HT1080 (cell line): ENCODE measurements at regions not wholly inside any gene's neighbourhood (a gene's known extent, or its start where the extent isn't known, plus 50 kb on each side); places are given as distances from the start of the nearest gene placed in this dataset.
A peak's percentile ranks its signal among the peaks of the same experiment; 100 is the strongest.
"Not testable (repeated sequence)": the region's sequence is repeated elsewhere in the genome, so short reads cannot be mapped to it uniquely, and the experiment has no call there.

Experiments
- DNase-seq: peaks from one replicate; pipeline ENCODE4 v3.0.0-alpha.2; 2015; ENCODE audit warnings: low read depth

GRCh38 chr12:46884362-46884761 is 58.6 kb upstream of the SLC38A4 start:
- no peak for DNase-seq

DNA sequence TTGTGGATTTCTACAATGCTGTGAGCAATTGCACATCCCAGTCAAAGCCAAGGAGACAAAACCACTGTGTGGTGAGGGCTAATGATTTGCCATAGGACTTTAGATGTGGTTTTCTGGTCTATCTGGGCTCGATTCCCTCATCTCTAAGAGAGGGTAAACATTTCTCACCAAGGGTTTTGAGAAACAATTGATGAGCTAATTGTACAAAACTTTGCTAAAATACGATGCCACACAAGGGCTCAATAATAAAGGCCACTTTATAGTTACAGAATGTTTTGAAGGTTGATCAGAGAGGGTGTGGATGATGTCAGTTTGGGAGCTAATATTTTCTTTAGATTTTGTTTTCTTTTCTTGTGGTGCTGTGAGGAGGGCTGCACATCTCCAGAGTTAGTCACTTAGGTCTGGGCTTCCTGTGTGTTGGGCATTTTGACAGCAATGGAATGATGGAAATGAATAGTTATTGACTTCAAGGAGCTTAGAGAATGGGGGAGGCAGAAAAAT is 60.8 kb upstream of the SLC38A4 start:
- peak; percentile 92 for DNase-seq

DNA sequence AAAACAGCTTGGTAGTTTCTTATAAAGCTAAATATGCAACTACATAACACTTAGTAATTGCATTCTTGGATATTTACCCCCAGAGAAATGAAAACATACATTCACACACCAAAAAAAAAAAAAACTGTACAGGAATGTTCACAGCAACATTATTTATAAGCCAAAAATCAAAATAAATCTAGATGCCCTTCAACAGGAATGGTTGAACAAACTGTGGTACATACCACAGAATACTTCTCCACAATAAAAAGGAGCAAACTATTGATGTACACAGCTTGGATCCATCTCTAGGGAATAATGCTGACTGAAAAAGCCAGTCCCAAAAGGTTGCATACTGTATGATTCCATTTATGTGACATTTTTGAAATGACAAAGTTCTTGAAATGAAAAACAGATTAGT is 62.1 kb upstream of the SLC38A4 start:
- DNase-seq, result no peak

DNA sequence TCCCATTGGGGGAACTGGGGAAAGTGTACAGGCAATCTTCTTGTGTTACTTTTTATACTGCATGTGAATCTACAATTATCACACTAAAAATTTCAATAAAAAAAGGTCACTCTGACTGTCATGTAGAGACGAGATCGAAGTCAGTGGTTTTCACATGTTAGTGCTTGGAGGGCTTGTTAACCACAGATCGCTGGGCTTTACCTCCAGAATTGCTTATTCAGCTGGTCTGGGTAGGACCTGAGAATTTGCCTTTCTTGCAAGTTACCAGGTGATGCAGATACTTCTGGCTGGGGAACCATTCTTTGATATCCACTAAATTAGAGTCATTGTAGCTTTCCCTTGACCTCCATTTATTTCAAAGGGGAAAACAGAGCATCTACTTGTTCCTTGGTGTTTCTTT is 62.8 kb upstream of the SLC38A4 start:
- DNase-seq, result no peak

GRCh38 chr12:46891306-46891705 is 65.5 kb upstream of the SLC38A4 start:
- no peak for DNase-seq

DNA sequence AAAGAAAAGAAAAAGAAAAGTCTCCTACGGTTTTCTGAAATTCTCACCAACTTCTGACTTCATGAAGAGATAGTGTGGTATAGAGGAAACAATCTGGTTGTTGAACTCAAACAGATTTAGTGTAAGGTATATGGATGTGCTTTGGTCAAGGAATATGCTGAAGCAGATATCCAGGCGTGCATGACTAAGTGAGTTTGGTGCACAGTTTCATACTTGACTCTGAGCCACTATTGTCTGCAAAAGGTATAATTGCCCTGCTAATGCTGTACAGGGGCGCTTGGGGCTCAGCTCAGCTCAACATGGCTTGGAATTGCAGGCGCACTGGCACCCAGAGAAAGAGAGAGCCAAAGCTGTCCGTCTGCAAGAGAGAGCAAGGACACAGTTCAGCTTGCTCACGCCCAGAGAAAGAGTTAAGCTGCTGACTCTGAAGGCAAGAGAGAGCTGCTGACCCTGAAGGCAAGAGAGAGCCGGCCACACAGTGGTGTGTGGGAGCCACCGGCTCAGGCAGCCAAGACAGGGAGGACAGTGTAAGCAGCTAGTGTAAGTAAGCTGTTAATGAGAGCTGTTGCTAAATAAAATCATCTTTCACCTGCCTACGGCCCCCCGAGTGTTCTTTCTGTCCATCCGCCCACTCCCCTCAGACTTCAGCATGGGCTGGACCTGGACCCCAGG is 66.4 kb upstream of the SLC38A4 start:
- DNase-seq, result no peak

- DNase-seq, result no peak
Observed at GRCh38 chr12:46892887-46893286, 67.1 kb upstream of the SLC38A4 start.

DNA sequence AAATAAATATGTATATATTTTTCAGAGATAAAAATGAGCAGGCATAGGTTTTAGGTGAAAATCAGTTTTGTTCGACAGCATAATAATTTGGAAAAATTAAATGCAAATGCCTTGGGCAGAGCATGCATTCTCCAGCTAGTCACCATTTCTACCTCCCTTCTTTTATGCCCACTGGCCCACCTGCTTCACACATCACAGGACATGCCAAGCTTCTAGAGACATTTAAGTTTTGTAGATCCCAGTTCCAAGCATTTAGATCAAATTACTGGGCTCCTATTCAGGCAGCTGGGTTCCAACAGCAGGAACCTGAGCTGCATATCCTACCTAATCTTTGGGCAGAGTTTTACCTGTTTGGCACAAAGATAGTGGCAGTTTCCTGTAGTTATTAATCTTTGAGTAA is 67.6 kb upstream of the SLC38A4 start:
- DNase-seq, result no peak

GRCh38 chr12:46895726-46896125 is 69.9 kb upstream of the SLC38A4 start:
- no peak for DNase-seq

- no peak for DNase-seq
Observed at GRCh38 chr12:46896680-46897079, 70.9 kb upstream of the SLC38A4 start.

DNA sequence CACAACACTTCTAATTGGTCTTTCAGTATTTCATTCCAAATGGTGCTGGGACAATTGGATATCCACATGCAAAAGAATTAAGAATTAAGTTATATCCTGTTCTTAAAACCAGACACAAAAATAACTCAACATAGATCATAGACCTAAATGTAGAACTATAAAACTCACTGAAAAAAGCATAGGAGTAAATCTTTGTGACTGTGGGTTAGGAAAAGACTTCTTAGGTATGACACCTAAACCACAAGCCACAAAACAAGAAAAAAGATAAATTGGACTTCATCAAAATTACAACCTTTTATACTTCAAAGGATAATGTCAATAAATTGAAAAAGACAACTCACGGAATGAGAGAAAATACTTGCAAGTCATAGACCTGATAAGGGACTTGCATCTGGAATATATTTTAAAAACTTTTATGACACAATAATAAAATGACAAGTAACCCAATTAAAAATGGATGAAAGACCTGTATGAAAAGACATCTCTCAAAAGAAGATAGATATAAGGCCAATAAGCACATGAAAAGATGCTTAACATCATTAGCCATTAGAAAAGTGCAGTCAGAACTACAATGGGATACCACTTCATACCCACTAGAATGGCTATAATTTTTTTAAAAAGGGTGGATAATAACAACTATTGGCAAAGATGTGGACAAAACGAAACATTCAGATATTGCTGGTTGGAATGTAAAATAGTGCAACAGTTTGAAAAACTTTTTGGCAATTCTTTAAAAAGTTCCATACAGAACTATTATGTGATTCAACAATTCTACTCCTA is 72.5 kb upstream of the SLC38A4 start:
- DNase-seq, result no peak

- DNase-seq, result no peak
Observed at GRCh38 chr12:46898989-46899388, 73.2 kb upstream of the SLC38A4 start.

- DNase-seq, result no peak
Observed at GRCh38 chr12:46900734-46901463, 75.1 kb upstream of the SLC38A4 start.

- DNase-seq, result no peak
Observed at GRCh38 chr12:46901464-46902205, 75.8 kb upstream of the SLC38A4 start.

GRCh38 chr12:46903058-46903457 is 77.3 kb upstream of the SLC38A4 start:
- no peak for DNase-seq

GRCh38 chr12:46904406-46905238 is 78.8 kb upstream of the SLC38A4 start:
- no peak for DNase-seq

GRCh38 chr12:46905239-46905627 is 79.4 kb upstream of the SLC38A4 start:
- not testable (repeated sequence) for DNase-seq

- DNase-seq, result no peak
Observed at GRCh38 chr12:46907791-46908190, 82.0 kb upstream of the SLC38A4 start.

- DNase-seq, result peak; percentile 72
Observed at GRCh38 chr12:46908236-46908935, 82.6 kb upstream of the SLC38A4 start.
